ENCODE measurements at regions not wholly inside any gene's neighbourhood (a gene's known extent, or its start where the extent isn't known, plus 50 kb on each side); places are given as distances from the start of the nearest gene placed in this dataset.
A peak's percentile ranks its signal among the peaks of the same experiment; 100 is the strongest.

DNA sequence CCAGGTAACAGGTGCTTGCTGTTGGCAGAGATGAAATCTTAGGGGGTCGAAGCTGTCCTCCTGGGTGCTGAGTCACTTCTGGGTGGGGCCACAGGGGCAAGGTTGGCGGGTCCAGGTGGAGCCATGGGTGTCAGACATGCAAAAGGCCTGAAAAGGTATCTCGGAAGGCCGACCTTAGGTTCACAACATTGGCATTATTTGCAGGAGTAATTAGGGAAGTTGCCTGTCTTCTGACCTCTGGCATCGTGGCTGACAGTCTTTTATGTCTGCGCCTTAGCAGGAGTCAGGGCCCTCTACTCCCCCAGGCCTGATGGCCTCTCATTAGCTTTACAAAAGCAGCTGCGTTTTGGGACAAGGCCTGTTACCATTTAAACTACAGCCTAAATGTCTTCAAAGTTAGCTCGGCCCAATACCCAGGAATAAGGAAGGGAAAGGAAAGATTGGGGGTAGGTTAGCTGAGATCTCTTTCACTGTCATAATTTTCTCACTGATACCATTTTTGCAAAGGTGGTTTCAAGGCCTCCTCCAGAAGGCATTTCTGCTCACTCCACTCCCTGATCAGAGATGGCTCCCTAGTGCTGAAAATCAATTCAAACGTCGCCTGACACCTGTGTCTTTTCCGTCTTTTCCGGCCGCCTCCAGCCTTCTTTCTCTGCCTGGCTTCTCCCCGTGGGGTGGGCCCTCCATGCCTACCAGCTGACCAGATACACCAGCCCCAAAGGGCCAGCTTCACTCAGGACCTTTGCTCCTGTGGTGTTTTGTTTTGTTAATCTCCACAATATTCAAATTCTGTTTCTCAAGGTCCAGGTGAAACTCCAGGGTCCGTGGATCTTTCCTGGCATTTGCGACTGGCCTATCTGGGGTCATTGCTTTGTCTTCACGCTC lies 90.8 kb downstream of the RHOB start:
- Histone ChIP-seq H3K27ac (no peak overlapping the region), H3K4me1 (no peaks in the 10 kb centered on the region), H3K9me3 (no peaks in the 10 kb centered on the region), H3K27me3 (no peaks in the 10 kb centered on the region), H3K4me3 (no peak overlapping the region), H3K36me3 (no peaks in the 10 kb centered on the region)
- intact Hi-C loops (cut with DNase I), result no loop called here
- ATAC-seq (no peak), DNase-seq (peak in 1 of 4 donors; percentile 34)
- TF ChIP-seq, protein P1, sequence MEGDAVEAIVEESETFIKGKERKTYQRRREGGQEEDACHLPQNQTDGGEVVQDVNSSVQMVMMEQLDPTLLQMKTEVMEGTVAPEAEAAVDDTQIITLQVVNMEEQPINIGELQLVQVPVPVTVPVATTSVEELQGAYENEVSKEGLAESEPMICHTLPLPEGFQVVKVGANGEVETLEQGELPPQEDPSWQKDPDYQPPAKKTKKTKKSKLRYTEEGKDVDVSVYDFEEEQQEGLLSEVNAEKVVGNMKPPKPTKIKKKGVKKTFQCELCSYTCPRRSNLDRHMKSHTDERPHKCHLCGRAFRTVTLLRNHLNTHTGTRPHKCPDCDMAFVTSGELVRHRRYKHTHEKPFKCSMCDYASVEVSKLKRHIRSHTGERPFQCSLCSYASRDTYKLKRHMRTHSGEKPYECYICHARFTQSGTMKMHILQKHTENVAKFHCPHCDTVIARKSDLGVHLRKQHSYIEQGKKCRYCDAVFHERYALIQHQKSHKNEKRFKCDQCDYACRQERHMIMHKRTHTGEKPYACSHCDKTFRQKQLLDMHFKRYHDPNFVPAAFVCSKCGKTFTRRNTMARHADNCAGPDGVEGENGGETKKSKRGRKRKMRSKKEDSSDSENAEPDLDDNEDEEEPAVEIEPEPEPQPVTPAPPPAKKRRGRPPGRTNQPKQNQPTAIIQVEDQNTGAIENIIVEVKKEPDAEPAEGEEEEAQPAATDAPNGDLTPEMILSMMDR (IDR thresholded peaks at IDR 0.05), result no peak

DNA sequence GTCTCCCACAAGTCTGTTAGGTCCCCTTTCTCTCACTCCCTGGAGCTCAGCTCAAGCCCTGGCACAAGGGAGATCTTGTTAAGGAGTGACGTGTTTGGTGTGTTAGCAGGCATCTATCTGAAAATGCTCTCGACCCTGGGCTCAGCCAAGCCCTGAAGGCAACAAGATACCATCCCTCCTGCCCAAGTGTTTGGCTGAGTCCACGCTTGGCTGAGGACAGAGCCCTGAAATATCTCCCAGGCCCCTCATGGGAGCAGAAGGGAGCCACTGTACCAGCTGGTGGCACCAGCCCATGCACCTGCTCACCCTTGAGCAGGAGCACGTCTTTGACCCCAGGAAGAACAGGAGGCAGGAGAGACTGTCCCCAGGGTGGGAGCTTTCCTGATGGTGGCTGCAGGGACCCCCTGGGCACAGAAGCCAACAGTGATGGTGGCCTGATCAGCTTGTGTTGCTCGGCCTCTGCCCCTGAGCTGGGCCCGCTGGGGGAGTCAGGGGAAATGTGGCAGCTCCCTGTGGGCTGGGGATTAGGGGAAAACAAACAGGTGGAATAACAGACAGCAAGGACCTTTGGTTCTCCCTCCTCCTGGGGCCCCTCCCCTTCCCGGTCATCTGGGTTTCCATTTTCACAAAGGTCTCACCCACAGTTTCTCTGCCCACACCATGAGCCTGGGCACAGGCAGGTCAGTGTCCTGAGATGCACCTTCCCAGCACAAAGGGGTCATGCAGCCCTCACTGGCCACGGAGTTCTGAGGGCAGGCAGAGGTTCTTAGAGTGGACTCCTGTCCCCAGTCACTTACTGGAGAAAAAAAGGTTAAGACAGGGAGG lies 91.6 kb downstream of the RHOB start:
- no peaks in the 10 kb centered on the region for H3K36me3 ChIP-seq
- H3K9me3 ChIP-seq, result no peaks in the 10 kb centered on the region
- TF ChIP-seq, protein P1 (IDR thresholded peaks at IDR 0.05), result no peak
- no peak overlapping the region for H3K27ac ChIP-seq
- H3K4me1 ChIP-seq, result no peaks in the 10 kb centered on the region
- no peak overlapping the region for H3K4me3 ChIP-seq
- intact Hi-C loops (cut with DNase I), result no loop called here
- ATAC-seq (no peak), DNase-seq (peak in 1 of 4 donors; percentile 26)
- H3K27me3 ChIP-seq, result no peaks in the 10 kb centered on the region

GRCh38 chr2:20539133-20539719 lies 92.4 kb downstream of the RHOB start:
- peak in 1 of 4 donors; percentile 5 for DNase-seq
- Histone ChIP-seq H3K36me3 (no peaks in the 10 kb centered on the region), H3K4me1 (no peaks in the 10 kb centered on the region), H3K4me3 (no peak overlapping the region), H3K27ac (no peak overlapping the region), H3K9me3 (no peaks in the 10 kb centered on the region), H3K27me3 (no peaks in the 10 kb centered on the region)
- TF ChIP-seq, protein P1 (IDR thresholded peaks at IDR 0.05), result no peak
- intact Hi-C loops (cut with DNase I), result no loop called here
- ATAC-seq, result no peak

DNA sequence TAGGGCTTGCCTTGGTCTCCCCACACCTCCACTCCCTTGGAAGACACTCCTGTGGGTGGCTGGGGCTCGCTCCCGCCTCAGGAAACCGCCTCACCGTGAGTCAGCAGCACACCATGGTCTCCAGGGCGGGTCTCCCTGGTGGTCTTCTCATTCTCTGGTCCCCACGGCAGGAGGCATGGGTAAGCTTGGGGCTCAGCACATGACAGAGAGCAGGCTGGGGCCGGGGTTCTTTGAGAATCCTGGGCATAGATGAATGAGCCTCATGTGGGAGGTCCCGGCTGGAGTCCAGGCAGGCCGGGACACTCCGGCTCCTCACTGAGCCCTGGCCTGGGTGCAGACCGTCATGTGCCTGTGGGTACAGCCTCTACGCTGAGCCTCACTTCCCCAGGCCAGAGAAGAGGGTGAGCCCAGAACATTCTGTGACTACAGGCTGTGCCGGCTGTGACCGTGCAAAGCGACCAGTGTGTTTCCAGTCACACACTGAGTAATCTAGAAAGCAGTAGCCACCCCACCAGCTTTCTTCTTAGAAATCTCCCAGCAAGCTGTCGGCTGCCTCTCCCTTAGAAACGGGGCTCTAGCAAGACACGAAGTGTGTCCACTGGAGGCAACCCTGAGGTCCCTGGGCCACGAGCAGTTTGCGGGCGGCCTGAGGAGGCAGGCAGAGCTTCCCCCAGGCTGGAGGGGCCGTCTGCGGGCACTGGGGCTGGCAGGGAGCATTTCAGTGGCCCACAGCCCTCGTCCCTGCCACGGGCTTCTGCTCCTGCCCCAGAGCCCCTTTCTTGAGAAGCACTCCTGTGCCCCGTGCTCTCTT lies 93.1 kb downstream of the RHOB start:
- no peak overlapping the region for H3K4me3 ChIP-seq
- no peaks in the 10 kb centered on the region for H3K9me3 ChIP-seq
- peak in 1 of 4 donors; percentile 61 for DNase-seq
- H3K4me1 ChIP-seq, result no peaks in the 10 kb centered on the region
- no peak for ATAC-seq
- H3K27ac ChIP-seq, result no peak overlapping the region
- H3K36me3 ChIP-seq, result no peaks in the 10 kb centered on the region
- TF ChIP-seq, protein P1 (IDR thresholded peaks at IDR 0.05), result no peak
- H3K27me3 ChIP-seq, result no peaks in the 10 kb centered on the region
- intact Hi-C loops (cut with DNase I), result no loop called here
